ENCODE measurements at regions not wholly inside any gene's neighbourhood (a gene's known extent, or its start where the extent isn't known, plus 50 kb on each side); places are given as distances from the start of the nearest gene placed in this dataset.

DNA sequence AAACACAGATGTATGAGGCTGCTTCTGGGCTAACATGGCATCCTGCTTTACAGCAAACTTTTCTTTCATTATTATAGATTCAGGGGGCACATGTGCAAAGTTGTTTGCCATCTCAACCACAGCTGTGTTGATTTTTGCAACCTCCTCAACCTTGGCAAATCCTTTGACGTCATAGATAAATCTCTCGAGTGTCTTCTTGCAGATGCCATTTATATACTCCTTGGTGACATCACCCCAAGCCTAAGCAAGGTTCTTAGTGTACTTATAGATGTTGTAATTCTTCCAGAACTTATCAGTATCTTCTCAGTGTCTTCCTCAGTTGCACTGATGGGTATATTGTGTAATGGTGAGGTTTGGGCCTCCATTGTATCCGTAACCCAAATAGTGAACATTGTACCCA, 135.4 kb upstream of the RPH3A start:
- TF ChIP-seq, protein P1, sequence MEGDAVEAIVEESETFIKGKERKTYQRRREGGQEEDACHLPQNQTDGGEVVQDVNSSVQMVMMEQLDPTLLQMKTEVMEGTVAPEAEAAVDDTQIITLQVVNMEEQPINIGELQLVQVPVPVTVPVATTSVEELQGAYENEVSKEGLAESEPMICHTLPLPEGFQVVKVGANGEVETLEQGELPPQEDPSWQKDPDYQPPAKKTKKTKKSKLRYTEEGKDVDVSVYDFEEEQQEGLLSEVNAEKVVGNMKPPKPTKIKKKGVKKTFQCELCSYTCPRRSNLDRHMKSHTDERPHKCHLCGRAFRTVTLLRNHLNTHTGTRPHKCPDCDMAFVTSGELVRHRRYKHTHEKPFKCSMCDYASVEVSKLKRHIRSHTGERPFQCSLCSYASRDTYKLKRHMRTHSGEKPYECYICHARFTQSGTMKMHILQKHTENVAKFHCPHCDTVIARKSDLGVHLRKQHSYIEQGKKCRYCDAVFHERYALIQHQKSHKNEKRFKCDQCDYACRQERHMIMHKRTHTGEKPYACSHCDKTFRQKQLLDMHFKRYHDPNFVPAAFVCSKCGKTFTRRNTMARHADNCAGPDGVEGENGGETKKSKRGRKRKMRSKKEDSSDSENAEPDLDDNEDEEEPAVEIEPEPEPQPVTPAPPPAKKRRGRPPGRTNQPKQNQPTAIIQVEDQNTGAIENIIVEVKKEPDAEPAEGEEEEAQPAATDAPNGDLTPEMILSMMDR (IDR thresholded peaks at IDR 0.05 in 8 of 11, conservative IDR thresholded peaks at IDR 0.05 in 3 of 11): no peak
- no peak for TF ChIP-seq POLR2A (IDR thresholded peaks at IDR 0.05)
